ENCODE measurements at regions not wholly inside any gene's neighbourhood (a gene's known extent, or its start where the extent isn't known, plus 50 kb on each side); places are given as distances from the start of the nearest gene placed in this dataset.

GRCh38 chr20:11687546-11688292 lies 230.0 kb upstream of the BTBD3 start (continued):
- TF ChIP-seq CHD7 (IDR thresholded peaks at IDR 0.05; ENCODE audit: insufficient replicate concordance, low read length) (no peak), BACH1 (IDR thresholded peaks at IDR 0.05; ENCODE audit: low read length) (no peak), SIN3A (conservative IDR thresholded peaks at IDR 0.05 in 1 of 2, IDR thresholded peaks at IDR 0.05 in 1 of 2; ENCODE audit: low read depth in 1 of 2, low read length in 2 of 2) (no peak), CTBP2 (IDR thresholded peaks at IDR 0.05; ENCODE audit: borderline replicate concordance, insufficient read depth, insufficient read length, low read length) (no peak), RBBP5 (IDR thresholded peaks at IDR 0.05; ENCODE audit: borderline replicate concordance, low read depth, low read length) (no peak), ZNF274 (IDR thresholded peaks at IDR 0.05; ENCODE audit: borderline replicate concordance, extremely low read depth, low read length) (no peak), POLR2A (IDR thresholded peaks at IDR 0.05; ENCODE audit: control extremely low read depth in 1 of 2, low read depth in 2 of 2, low read length in 2 of 2) (no peak), TAF7 (optimal IDR thresholded peaks at IDR 0.05; ENCODE audit: borderline replicate concordance, low read depth, low read length) (no peak), CBX5 (IDR thresholded peaks at IDR 0.05; ENCODE audit: low read depth, low read length) (no peak)
- TF ChIP-seq, protein P1, sequence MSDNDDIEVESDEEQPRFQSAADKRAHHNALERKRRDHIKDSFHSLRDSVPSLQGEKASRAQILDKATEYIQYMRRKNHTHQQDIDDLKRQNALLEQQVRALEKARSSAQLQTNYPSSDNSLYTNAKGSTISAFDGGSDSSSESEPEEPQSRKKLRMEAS (IDR thresholded peaks at IDR 0.05), result no peak

All from H1 (cell line).